ENCODE measurements at regions not wholly inside any gene's neighbourhood (a gene's known extent, or its start where the extent isn't known, plus 50 kb on each side); places are given as distances from the start of the nearest gene placed in this dataset.
"Not testable (repeated sequence)": the region's sequence is repeated elsewhere in the genome, so short reads cannot be mapped to it uniquely, and the experiment has no call there.

- no peak for DNase-seq
Observed at GRCh38 chr1:83064589-83065242, 934.2 kb downstream of the TTLL7 start.

GRCh38 chr1:83060651-83061390 lies 938.1 kb downstream of the TTLL7 start:
- no peak for DNase-seq

- no peak for DNase-seq
Observed at GRCh38 chr1:83060221-83060620, 938.7 kb downstream of the TTLL7 start.

- no peak for DNase-seq
Observed at GRCh38 chr1:83058327-83058726, 940.6 kb downstream of the TTLL7 start.

- no peak for DNase-seq
Observed at GRCh38 chr1:83055391-83056170, 943.4 kb downstream of the TTLL7 start.

GRCh38 chr1:83053446-83053845 lies 945.5 kb downstream of the TTLL7 start:
- DNase-seq: no peak

GRCh38 chr1:83052865-83053264 lies 946.1 kb downstream of the TTLL7 start:
- DNase-seq: no peak

GRCh38 chr1:83051053-83051452 lies 947.9 kb downstream of the TTLL7 start:
- DNase-seq: not testable (repeated sequence)

GRCh38 chr1:83043244-83043643 lies 955.7 kb downstream of the TTLL7 start:
- no peak for DNase-seq

- not testable (repeated sequence) for DNase-seq
Observed at GRCh38 chr1:83039091-83039490, 959.8 kb downstream of the TTLL7 start.

- no peak for DNase-seq
Observed at GRCh38 chr1:83034851-83035250, 964.1 kb downstream of the TTLL7 start.

- DNase-seq: no peak
Observed at GRCh38 chr1:83033682-83034081, 965.2 kb downstream of the TTLL7 start.

GRCh38 chr1:83029916-83030315 lies 969.0 kb downstream of the TTLL7 start:
- DNase-seq: no peak

GRCh38 chr1:83029050-83029449 lies 969.9 kb downstream of the TTLL7 start:
- no peak for DNase-seq

GRCh38 chr1:83028467-83028866 lies 970.5 kb downstream of the TTLL7 start:
- no peak for DNase-seq

- DNase-seq: no peak
Observed at GRCh38 chr1:83027511-83027910, 971.4 kb downstream of the TTLL7 start.

GRCh38 chr1:83026745-83027144 lies 972.2 kb downstream of the TTLL7 start:
- DNase-seq: no peak

GRCh38 chr1:83024251-83024767 lies 974.6 kb downstream of the TTLL7 start:
- DNase-seq: no peak

- DNase-seq: no peak
Observed at GRCh38 chr1:83023212-83023611, 975.7 kb downstream of the TTLL7 start.

- no peak for DNase-seq
Observed at GRCh38 chr1:83022206-83022605, 976.7 kb downstream of the TTLL7 start.

- DNase-seq: no peak
Observed at GRCh38 chr1:83017701-83018100, 981.2 kb downstream of the TTLL7 start.

GRCh38 chr1:83017276-83017675 lies 981.7 kb downstream of the TTLL7 start:
- no peak for DNase-seq

- DNase-seq: no peak
Observed at GRCh38 chr1:83016354-83016849, 982.5 kb downstream of the TTLL7 start.
